ENCODE measurements at regions not wholly inside any gene's neighbourhood (a gene's known extent, or its start where the extent isn't known, plus 50 kb on each side); places are given as distances from the start of the nearest gene placed in this dataset.

GRCh38 chr1:173112129-173112528 is 61.4 kb upstream of the TNFSF18 start:
- Histone ChIP-seq H3K27ac (no peak overlapping the region), H3K27me3 (no peaks in the 10 kb centered on the region), H3K36me3 (no peaks in the 10 kb centered on the region), H3K4me1 (no peaks in the 10 kb centered on the region), H3K9me3 (peaks cover 0 to 3% (median 0%) of the 10 kb centered on the region in 3 donors), H3K4me3 (no peak overlapping the region)
- no peak for DNase-seq
- TF ChIP-seq, protein P1, sequence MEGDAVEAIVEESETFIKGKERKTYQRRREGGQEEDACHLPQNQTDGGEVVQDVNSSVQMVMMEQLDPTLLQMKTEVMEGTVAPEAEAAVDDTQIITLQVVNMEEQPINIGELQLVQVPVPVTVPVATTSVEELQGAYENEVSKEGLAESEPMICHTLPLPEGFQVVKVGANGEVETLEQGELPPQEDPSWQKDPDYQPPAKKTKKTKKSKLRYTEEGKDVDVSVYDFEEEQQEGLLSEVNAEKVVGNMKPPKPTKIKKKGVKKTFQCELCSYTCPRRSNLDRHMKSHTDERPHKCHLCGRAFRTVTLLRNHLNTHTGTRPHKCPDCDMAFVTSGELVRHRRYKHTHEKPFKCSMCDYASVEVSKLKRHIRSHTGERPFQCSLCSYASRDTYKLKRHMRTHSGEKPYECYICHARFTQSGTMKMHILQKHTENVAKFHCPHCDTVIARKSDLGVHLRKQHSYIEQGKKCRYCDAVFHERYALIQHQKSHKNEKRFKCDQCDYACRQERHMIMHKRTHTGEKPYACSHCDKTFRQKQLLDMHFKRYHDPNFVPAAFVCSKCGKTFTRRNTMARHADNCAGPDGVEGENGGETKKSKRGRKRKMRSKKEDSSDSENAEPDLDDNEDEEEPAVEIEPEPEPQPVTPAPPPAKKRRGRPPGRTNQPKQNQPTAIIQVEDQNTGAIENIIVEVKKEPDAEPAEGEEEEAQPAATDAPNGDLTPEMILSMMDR (IDR thresholded peaks at IDR 0.05), result no peak
- intact Hi-C loops (cut with DNase I; ENCODE audit: low total_unique reads), result no loop called here

DNA sequence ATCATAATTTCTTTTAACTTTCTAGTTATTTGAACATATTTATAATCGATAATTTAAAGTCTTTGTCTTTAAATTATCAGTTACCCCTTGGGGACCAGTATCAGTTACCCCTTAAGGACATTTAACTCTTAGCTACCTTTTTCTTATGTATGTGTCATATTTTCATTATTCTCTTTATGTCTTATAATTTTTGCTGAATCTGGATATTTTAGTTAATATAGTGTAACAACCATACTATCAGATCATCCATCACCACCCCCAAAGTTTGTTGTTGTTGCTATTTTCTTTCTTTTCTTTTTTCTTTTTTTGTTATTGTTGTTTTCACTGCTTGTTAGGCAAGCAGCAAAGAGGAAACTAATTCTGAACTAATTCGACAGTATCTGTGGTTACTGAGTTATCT is 57.0 kb upstream of the TNFSF18 start:
- DNase-seq, result no peak
- peaks cover 0 to 15% (median 11%) of the 10 kb centered on the region in 3 donors for H3K9me3 ChIP-seq
- no peak overlapping the region for H3K27ac ChIP-seq
- H3K27me3 ChIP-seq, result no peaks in the 10 kb centered on the region
- no peak overlapping the region for H3K4me3 ChIP-seq
- intact Hi-C loops (cut with DNase I; ENCODE audit: low total_unique reads), result no loop called here
- H3K4me1 ChIP-seq, result no peaks in the 10 kb centered on the region
- TF ChIP-seq, protein P1 (IDR thresholded peaks at IDR 0.05), result no peak
- H3K36me3 ChIP-seq, result no peaks in the 10 kb centered on the region

- H3K36me3 ChIP-seq, result no peaks in the 10 kb centered on the region
- H3K27ac ChIP-seq, result no peak overlapping the region
- H3K4me1 ChIP-seq, result no peaks in the 10 kb centered on the region
- H3K9me3 ChIP-seq, result peaks cover 0 to 12% (median 12%) of the 10 kb centered on the region in 3 donors
- H3K4me3 ChIP-seq, result no peak overlapping the region
- intact Hi-C loops (cut with DNase I; ENCODE audit: low total_unique reads), result no loop called here
- TF ChIP-seq, protein P1 (IDR thresholded peaks at IDR 0.05), result no peak
- no peak for DNase-seq
- no peaks in the 10 kb centered on the region for H3K27me3 ChIP-seq
Observed at GRCh38 chr1:173103006-173103405, 52.3 kb upstream of the TNFSF18 start.

- TF ChIP-seq, protein P1 (IDR thresholded peaks at IDR 0.05), result no peak
- H3K4me1 ChIP-seq, result no peaks in the 10 kb centered on the region
- intact Hi-C loops (cut with DNase I; ENCODE audit: low total_unique reads), result no loop called here
Observed at GRCh38 chr1:173101589-173101988, 50.8 kb upstream of the TNFSF18 start.

GRCh38 chr1:173100476-173101107 is 49.9 kb upstream of the TNFSF18 start:
- intact Hi-C loops (cut with DNase I; ENCODE audit: low total_unique reads), result no loop called here
- no peak for DNase-seq
- no peak overlapping the region for H3K4me3 ChIP-seq
- no peak overlapping the region for H3K27ac ChIP-seq
- no peaks in the 10 kb centered on the region for H3K36me3 ChIP-seq
- peaks cover 0 to 12% (median 12%) of the 10 kb centered on the region in 3 donors for H3K9me3 ChIP-seq
- TF ChIP-seq, protein P1 (IDR thresholded peaks at IDR 0.05), result no peak
- H3K4me1 ChIP-seq, result no peaks in the 10 kb centered on the region
- no peaks in the 10 kb centered on the region for H3K27me3 ChIP-seq

More at GRCh38 chr1:173101589-173101988, 50.8 kb upstream of the TNFSF18 start:
- H3K27me3 ChIP-seq, result no peaks in the 10 kb centered on the region
- no peaks in the 10 kb centered on the region for H3K36me3 ChIP-seq
- no peak overlapping the region for H3K27ac ChIP-seq
- H3K4me3 ChIP-seq, result no peak overlapping the region
- no peak for DNase-seq
- H3K9me3 ChIP-seq, result peaks cover 0 to 12% (median 12%) of the 10 kb centered on the region in 3 donors

All from tibial artery (tissue), 4 donors.